A204.1 (cell line): ENCODE measurements at regions not wholly inside any gene's neighbourhood (a gene's known extent, or its start where the extent isn't known, plus 50 kb on each side); places are given as distances from the start of the nearest gene placed in this dataset.

Experiments
- FAIRE-seq: peaks from 2 replicates; lab custom pipeline; 2012; peaks lifted over from hg19 to GRCh38; lab: Jason Lieb, UNC

DNA sequence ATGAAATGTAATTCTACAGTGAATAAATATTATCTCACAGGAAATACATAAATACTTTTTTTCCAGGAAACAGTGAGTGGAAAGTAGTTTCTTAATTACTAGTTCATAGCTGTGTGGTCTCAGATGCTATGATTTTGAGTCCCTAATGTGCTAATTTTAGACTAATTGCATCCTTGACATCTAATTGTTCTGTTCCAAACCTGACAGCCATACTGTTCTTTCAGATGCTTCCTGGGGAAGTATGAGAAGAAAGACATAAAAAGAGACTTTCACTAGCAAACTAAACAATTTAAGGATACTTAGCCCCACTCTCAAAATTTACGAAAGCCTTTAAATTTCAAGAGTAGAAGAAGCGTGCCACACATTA is 350.9 kb upstream of the CDH20 start:
- FAIRE-seq: no peak

GRCh38 chr18:60982928-60983327 is 350.3 kb upstream of the CDH20 start:
- FAIRE-seq: no peak

DNA sequence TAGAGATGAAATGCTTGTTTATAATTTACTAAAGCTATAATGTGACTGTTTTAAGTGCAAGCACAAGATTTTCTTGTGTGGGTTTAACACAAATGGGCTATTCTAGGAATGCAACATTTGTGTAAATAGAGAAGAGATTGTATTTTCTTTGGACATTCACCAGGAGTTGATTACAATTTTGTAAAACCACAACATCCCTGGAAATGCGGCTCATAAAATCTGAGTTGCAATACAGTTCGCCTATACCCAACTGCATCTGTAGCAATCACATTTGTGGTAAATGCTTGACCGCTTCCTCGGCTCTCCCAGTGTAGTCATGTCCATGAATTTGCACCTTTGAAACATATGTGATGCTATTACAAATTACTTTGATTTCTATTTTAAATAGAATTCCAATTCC is 348.7 kb upstream of the CDH20 start:
- no peak for FAIRE-seq

- FAIRE-seq: no peak
Observed at GRCh38 chr18:60987963-60988362, 345.3 kb upstream of the CDH20 start.

- no peak for FAIRE-seq
Observed at GRCh38 chr18:60996326-60996725, 336.9 kb upstream of the CDH20 start.

DNA sequence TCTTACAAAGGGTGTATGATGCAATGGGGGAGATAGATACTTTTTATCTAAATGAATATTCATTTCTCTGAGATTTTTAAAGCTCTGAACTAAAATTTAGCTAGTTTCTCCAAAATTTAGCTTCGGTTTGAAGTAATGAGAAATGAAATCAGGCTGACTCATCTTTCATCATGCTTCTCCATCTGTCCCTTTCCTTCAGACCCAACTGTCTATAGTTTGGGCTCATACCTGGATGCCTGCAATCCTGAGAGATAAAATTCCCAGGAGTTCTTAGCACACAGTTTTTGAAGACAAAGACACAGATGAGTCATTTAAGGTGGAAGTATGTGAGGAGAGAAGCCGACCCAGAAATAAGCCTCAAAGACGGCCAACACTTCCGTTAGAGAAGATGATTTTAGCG is 336.4 kb upstream of the CDH20 start:
- no peak for FAIRE-seq

- no peak for FAIRE-seq
Observed at GRCh38 chr18:61001138-61001537, 332.1 kb upstream of the CDH20 start.

GRCh38 chr18:61006687-61007224 is 326.5 kb upstream of the CDH20 start:
- FAIRE-seq: no peak

DNA sequence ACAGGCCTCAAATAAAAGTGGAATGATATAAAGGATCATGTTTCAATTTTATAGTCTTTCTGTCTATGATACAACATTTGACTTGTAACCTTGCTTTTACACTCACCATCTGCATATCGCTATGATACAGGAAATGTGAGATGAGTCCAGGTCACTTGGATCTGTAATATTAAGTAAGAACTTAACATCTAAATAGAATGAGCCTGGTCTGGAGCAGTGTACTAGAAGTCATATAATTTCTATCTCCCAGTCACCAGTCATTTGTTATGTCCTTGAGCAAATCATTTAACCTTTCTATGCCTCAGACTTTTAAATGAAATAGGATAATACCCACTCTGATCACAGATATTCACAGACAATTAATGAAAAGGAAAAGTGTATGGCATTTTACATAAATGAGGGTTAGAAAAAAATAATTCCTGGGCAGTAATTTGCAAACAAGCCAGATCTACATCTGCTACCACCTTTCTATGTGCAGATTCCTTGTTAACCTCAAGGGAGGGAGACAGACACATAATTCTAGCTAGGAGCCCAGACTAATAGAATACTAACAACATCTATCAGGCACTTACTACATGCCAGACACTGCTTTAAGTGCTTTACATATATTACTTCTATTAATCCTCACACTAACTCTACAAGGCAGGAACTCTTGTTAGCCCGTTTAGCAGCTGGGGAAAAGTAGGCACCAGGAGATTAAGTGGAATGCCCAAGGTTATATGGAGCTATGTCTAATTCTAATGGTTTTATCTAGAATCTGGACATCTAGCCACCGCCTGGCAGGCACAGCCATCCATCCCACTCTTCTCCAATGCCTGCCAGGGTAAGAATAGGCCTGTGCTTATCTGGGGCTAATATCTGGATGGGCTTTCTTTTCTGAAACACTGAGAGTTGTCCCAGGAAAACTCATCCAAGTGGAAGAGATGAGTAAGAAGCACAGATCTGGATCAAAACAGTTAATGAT is 313.6 kb upstream of the CDH20 start:
- no peak for FAIRE-seq

DNA sequence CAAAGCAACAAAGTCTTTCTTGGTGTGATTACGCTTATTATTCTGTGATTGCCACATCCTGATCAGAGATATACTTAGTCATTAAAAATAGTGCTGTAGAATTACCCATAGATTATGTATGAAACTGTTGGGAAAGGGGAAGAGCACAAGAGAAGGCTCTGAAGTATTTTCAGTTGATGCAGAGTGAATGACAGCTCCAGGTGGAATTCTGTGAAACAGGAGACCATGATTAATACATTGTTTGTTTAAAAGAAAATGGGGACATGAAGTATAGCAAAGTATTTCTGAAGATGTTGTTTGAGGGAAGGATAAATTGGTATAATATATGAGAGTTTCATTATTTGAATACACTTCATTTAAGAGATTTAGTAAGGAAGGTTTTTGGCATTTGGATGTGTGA is 307.6 kb upstream of the CDH20 start:
- no peak for FAIRE-seq

GRCh38 chr18:61031626-61032025 is 301.6 kb upstream of the CDH20 start:
- no peak for FAIRE-seq

- FAIRE-seq: no peak
Observed at GRCh38 chr18:61034580-61034979, 298.6 kb upstream of the CDH20 start.

- no peak for FAIRE-seq
Observed at GRCh38 chr18:61039251-61039650, 294.0 kb upstream of the CDH20 start.

DNA sequence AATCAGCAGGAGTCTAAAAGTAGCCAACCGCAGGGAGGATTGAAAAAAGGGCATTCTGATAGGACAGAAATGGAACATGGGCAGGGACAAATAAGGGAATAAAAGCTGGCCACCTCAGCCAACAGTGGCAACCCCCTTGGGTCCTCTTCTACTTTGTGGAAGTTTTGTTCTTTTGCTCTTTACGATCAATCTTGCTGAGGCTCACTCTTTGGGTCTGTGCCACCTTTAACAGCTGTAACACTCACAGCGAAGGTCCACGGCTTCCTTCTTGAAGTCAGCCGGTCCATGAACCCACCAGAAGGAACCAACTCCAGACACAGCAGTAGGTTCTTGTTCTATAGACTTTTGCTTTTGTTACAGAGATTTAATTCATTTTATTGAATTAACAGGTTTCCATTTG is 285.4 kb upstream of the CDH20 start:
- no peak for FAIRE-seq

- no peak for FAIRE-seq
Observed at GRCh38 chr18:61057443-61057842, 275.8 kb upstream of the CDH20 start.

DNA sequence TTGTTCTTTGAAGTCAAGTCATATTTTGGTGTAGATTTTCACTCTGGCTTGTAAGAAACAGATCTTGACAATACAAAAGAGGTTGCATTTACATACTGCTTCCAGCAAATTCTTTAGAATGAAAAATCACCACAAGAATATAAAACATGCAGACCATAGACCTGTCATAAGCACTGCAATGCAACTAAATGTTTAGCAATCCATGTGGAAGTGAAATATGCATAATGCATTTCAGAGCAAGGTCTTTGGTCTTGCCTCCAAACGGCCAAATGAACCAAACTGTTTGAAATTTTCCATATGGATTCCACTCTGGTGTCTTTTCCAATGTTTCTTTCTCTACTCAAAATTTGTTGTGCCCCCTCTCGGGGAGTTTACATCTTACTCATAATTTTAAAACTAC is 271.0 kb upstream of the CDH20 start:
- no peak for FAIRE-seq

- FAIRE-seq: no peak
Observed at GRCh38 chr18:61064911-61065310, 268.3 kb upstream of the CDH20 start.

- no peak for FAIRE-seq
Observed at GRCh38 chr18:61076986-61077385, 256.2 kb upstream of the CDH20 start.

GRCh38 chr18:61079714-61080113 is 253.5 kb upstream of the CDH20 start:
- no peak for FAIRE-seq

DNA sequence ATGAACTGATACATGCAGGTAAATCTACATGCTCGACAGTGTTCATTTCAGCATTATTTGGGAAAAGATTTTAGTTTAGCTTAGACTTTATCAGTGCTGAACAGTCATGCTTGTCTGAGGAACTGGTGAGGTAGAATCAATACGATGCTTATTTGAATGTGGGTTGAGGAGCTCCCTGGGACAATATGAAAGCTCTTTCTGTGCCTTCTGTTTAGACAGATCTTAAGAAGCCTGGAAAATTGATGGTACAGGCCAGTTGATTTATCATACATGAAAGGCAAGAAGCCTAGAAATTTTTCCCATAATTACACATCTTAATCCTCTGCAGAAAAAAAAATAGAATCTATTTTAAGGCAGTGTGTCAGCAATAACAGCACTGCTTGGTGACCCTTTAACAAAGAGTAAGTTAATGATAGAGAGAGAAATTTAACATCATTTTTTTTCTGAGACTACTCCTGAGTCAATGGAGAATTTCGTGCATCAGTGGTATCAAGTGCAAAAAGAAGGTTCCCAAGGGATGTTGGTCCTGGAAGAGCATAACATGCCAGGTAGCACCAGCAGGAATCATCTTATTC is 252.2 kb upstream of the CDH20 start:
- no peak for FAIRE-seq

GRCh38 chr18:61082976-61083630 is 250.1 kb upstream of the CDH20 start:
- no peak for FAIRE-seq

- no peak for FAIRE-seq
Observed at GRCh38 chr18:61085036-61085435, 248.2 kb upstream of the CDH20 start.

DNA sequence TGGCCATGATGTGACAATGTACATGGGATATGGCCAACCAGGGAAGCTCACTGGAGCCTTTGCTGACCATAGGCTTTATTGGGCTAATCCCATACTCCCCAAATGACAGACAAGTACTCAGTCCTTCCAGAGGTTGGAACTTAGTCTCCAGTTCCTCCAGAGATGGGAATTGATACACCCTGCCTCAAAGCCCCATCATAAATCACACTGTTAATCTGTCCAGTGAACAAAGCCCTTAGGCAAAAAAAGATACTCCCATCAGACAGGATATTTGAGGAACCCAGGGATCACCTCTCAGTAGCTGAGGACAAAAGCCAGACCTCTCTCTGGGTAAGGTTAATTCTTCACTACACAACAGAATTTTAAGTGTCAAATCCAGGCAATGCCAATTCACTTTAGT is 247.5 kb upstream of the CDH20 start:
- FAIRE-seq: no peak
